ENCODE measurements at regions not wholly inside any gene's neighbourhood (a gene's known extent, or its start where the extent isn't known, plus 50 kb on each side); places are given as distances from the start of the nearest gene placed in this dataset.

DNA sequence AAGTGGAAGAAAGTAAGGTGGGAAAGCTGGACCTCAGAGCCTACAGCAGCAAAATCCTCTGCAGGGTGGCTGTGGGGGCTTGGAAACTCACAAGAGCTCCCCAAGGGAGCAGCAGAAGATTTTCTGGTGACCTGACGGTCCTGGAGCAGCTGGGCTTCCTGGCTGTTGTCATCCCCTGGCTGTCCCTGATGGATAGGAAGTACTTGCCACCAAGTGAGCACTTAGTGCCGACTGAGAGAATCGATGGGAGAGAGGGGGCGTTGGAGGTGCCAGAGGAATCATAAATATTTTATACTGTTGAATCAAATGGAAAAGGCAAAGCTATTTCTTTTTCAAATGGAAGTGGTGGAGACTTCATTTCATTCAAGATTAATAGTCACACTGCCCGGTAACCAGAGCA lies 167.1 kb upstream of the ITGB1 start:
- TF ChIP-seq, protein P1, sequence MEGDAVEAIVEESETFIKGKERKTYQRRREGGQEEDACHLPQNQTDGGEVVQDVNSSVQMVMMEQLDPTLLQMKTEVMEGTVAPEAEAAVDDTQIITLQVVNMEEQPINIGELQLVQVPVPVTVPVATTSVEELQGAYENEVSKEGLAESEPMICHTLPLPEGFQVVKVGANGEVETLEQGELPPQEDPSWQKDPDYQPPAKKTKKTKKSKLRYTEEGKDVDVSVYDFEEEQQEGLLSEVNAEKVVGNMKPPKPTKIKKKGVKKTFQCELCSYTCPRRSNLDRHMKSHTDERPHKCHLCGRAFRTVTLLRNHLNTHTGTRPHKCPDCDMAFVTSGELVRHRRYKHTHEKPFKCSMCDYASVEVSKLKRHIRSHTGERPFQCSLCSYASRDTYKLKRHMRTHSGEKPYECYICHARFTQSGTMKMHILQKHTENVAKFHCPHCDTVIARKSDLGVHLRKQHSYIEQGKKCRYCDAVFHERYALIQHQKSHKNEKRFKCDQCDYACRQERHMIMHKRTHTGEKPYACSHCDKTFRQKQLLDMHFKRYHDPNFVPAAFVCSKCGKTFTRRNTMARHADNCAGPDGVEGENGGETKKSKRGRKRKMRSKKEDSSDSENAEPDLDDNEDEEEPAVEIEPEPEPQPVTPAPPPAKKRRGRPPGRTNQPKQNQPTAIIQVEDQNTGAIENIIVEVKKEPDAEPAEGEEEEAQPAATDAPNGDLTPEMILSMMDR (conservative IDR thresholded peaks at IDR 0.05; ENCODE audit: low read depth, low read length) = no peak
- TF ChIP-seq EZH2 (IDR thresholded peaks at IDR 0.05; ENCODE audit: borderline replicate concordance, low read depth, low read length, poor library complexity, severe bottlenecking) = no peak
